ENCODE measurements at regions not wholly inside any gene's neighbourhood (a gene's known extent, or its start where the extent isn't known, plus 50 kb on each side); places are given as distances from the start of the nearest gene placed in this dataset.

DNA sequence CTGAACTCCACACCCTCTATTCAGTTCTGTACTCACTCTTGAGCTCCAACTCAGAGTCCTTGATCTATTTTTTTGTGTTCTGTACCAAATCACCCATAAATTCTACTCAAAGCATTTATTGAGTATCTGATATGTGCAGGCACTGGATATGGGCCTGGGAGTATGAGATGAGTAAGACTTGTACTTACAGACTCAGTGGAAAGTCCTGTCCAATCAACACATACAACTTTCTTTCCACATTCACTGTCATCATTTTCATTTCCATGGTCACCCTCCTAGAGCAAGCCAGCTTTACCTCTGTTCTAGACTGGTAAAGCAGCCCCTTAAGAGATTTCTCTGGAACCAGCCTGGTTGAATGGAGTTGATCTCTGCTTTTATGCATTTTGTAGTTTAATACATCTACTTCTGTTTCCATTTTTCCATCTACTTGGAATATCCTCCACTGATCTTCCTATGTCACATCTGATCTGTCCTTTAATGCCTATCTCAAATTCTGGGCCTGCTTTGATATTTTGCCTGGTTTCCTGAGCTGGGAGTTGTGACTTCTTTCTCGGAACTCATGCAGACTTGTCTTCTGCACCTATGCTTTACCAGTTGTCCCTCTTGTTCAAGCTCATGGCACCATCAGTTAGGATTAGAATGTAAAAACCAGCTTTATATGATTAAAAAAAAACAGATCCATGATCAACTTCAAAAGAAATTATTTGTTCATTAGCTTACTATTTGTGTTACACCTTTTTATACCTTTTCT is 96.9 kb upstream of the GLS start:
- Histone ChIP-seq H3K9ac (ENCODE audit: low read length) (no peak overlapping the region), H3K36me3 (ENCODE audit: insufficient read depth, low read length) (no peaks in the 10 kb centered on the region), H3K79me2 (replicated peaks; ENCODE audit: insufficient read depth, low read length) (no peaks in the 10 kb centered on the region), H3K27ac (ENCODE audit: low read length) (no peak overlapping the region), H4K20me1 (ENCODE audit: insufficient read depth) (no peaks in the 10 kb centered on the region), H3K27me3 (ENCODE audit: insufficient read depth, low read depth, low read length) (no peaks in the 10 kb centered on the region), H3K9me2 (ENCODE audit: insufficient read depth, low read length) (no peaks in the 10 kb centered on the region), H3F3A (ENCODE audit: insufficient read depth, low read length, poor library complexity, severe bottlenecking) (no peaks in the 10 kb centered on the region), H2AFZ (ENCODE audit: low read depth, low read length) (no peak overlapping the region), H3K4me3 (ENCODE audit: low read length) (no peak overlapping the region), H3K9me3 (ENCODE audit: low read length) (no peaks in the 10 kb centered on the region), H3K4me2 (ENCODE audit: low read length) (no peak overlapping the region)
- TF ChIP-seq EP300 (conservative IDR thresholded peaks at IDR 0.05; ENCODE audit: poor library complexity, severe bottlenecking): no peak
- TF ChIP-seq, protein P1, sequence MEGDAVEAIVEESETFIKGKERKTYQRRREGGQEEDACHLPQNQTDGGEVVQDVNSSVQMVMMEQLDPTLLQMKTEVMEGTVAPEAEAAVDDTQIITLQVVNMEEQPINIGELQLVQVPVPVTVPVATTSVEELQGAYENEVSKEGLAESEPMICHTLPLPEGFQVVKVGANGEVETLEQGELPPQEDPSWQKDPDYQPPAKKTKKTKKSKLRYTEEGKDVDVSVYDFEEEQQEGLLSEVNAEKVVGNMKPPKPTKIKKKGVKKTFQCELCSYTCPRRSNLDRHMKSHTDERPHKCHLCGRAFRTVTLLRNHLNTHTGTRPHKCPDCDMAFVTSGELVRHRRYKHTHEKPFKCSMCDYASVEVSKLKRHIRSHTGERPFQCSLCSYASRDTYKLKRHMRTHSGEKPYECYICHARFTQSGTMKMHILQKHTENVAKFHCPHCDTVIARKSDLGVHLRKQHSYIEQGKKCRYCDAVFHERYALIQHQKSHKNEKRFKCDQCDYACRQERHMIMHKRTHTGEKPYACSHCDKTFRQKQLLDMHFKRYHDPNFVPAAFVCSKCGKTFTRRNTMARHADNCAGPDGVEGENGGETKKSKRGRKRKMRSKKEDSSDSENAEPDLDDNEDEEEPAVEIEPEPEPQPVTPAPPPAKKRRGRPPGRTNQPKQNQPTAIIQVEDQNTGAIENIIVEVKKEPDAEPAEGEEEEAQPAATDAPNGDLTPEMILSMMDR (IDR thresholded peaks at IDR 0.05; ENCODE audit: poor library complexity, severe bottlenecking): no peak
- TF ChIP-seq, protein P2, sequence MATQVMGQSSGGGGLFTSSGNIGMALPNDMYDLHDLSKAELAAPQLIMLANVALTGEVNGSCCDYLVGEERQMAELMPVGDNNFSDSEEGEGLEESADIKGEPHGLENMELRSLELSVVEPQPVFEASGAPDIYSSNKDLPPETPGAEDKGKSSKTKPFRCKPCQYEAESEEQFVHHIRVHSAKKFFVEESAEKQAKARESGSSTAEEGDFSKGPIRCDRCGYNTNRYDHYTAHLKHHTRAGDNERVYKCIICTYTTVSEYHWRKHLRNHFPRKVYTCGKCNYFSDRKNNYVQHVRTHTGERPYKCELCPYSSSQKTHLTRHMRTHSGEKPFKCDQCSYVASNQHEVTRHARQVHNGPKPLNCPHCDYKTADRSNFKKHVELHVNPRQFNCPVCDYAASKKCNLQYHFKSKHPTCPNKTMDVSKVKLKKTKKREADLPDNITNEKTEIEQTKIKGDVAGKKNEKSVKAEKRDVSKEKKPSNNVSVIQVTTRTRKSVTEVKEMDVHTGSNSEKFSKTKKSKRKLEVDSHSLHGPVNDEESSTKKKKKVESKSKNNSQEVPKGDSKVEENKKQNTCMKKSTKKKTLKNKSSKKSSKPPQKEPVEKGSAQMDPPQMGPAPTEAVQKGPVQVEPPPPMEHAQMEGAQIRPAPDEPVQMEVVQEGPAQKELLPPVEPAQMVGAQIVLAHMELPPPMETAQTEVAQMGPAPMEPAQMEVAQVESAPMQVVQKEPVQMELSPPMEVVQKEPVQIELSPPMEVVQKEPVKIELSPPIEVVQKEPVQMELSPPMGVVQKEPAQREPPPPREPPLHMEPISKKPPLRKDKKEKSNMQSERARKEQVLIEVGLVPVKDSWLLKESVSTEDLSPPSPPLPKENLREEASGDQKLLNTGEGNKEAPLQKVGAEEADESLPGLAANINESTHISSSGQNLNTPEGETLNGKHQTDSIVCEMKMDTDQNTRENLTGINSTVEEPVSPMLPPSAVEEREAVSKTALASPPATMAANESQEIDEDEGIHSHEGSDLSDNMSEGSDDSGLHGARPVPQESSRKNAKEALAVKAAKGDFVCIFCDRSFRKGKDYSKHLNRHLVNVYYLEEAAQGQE (IDR thresholded peaks at IDR 0.05; ENCODE audit: borderline replicate concordance): no peak
- no peak for TF ChIP-seq RAD21 (conservative IDR thresholded peaks at IDR 0.05)
- TF ChIP-seq EZH2 (IDR thresholded peaks at IDR 0.05; ENCODE audit: borderline replicate concordance, insufficient read depth, low read length, poor library complexity, severe bottlenecking): no peak
- no peak for TF ChIP-seq SMC3 (conservative IDR thresholded peaks at IDR 0.05; ENCODE audit: poor library complexity)
- no peak for TF ChIP-seq POLR2AphosphoS5 (IDR thresholded peaks at IDR 0.05)
- no peak for TF ChIP-seq MXI1 (conservative IDR thresholded peaks at IDR 0.05; ENCODE audit: poor library complexity, severe bottlenecking)
- no peak for TF ChIP-seq TAF1 (IDR thresholded peaks at IDR 0.05; ENCODE audit: low read depth)

DNA sequence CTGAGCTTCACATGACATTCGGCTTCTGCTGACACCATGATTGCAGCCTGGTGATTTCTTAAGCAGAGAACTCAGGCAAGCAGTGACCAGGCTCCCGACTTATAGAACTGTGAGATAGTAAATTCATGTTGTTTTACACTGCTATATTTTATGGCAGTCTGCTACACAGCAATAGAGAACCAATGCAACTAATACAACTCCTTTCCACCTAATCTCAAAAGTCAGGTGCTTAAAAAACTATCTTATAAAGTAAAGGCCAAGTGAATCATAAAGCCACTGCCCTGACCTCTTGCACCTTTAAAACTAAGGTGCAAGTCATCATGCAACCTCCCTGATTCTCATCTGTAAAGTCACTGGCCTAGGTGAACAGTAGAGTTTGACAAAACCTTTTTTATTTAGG is 95.3 kb upstream of the GLS start:
- no peaks in the 10 kb centered on the region for H4K20me1 ChIP-seq (ENCODE audit: insufficient read depth)
- H2AFZ ChIP-seq (ENCODE audit: low read depth, low read length): no peak overlapping the region
- H3K27ac ChIP-seq (ENCODE audit: low read length): no peak overlapping the region
- no peaks in the 10 kb centered on the region for H3K36me3 ChIP-seq (ENCODE audit: insufficient read depth, low read length)
- no peak for TF ChIP-seq SMC3 (conservative IDR thresholded peaks at IDR 0.05; ENCODE audit: poor library complexity)
- TF ChIP-seq RAD21 (conservative IDR thresholded peaks at IDR 0.05): no peak
- no peak for TF ChIP-seq EZH2 (IDR thresholded peaks at IDR 0.05; ENCODE audit: borderline replicate concordance, insufficient read depth, low read length, poor library complexity, severe bottlenecking)
- TF ChIP-seq EP300 (conservative IDR thresholded peaks at IDR 0.05; ENCODE audit: poor library complexity, severe bottlenecking): no peak
- no peak for TF ChIP-seq POLR2AphosphoS5 (IDR thresholded peaks at IDR 0.05)
- no peak for TF ChIP-seq TAF1 (IDR thresholded peaks at IDR 0.05; ENCODE audit: low read depth)
- H3K4me3 ChIP-seq (ENCODE audit: low read length): no peak overlapping the region
- no peak overlapping the region for H3K4me2 ChIP-seq (ENCODE audit: low read length)
- no peak overlapping the region for H3K9ac ChIP-seq (ENCODE audit: low read length)
- no peaks in the 10 kb centered on the region for H3F3A ChIP-seq (ENCODE audit: insufficient read depth, low read length, poor library complexity, severe bottlenecking)
- H3K27me3 ChIP-seq (ENCODE audit: insufficient read depth, low read depth, low read length): no peaks in the 10 kb centered on the region
- H3K9me3 ChIP-seq (ENCODE audit: low read length): no peaks in the 10 kb centered on the region
- H3K79me2 ChIP-seq (replicated peaks; ENCODE audit: insufficient read depth, low read length): no peaks in the 10 kb centered on the region
- H3K9me2 ChIP-seq (ENCODE audit: insufficient read depth, low read length): no peaks in the 10 kb centered on the region

All from neural cell (in vitro differentiated cells).